H1 (cell line): ENCODE measurements at regions not wholly inside any gene's neighbourhood (a gene's known extent, or its start where the extent isn't known, plus 50 kb on each side); places are given as distances from the start of the nearest gene placed in this dataset.

ENCODE experiments used
- CTCF ChIA-PET: fragments of 300-600 bp; sonication (Branson Sonifier 250); formaldehyde crosslinking; loops from one replicate; lab custom pipeline; 2021; ENCODE audit not compliant: partially characterized antibody; lab: Charles Lee
- POLR2A ChIA-PET: fragments of 300-600 bp; sonication (Branson Sonifier 250); formaldehyde crosslinking; loops from one replicate; lab custom pipeline; 2021; ENCODE audit warnings: inconsistent platforms; ENCODE audit not compliant: partially characterized antibody; lab: Charles Lee
- DNase-seq, 2 experiments: peaks; one replicate each; pipeline versions ENCODE4 v3.0.0 to v3.0.0-alpha.2; 2010 to 2022; ENCODE audit warnings: low spot score in 2 of 2, low read depth in 1 of 2, mixed read lengths in 1 of 2
- FAIRE-seq: peaks from 2 replicates; lab custom pipeline; 2011; peaks lifted over from hg19 to GRCh38; lab: Jason Lieb, UNC
- H2AFZ ChIP-seq: 2 replicates; pipeline ENCODE4 v1.8.1; 2012; ENCODE audit warnings: low read length, inconsistent platforms
- H2AK5ac ChIP-seq: 2 replicates; pipeline ENCODE4 v1.6.1; 2013; ENCODE audit warnings: low read depth, low read length
- H2BK120ac ChIP-seq: replicated peaks from 2 replicates; pipeline ENCODE3; 2013; ENCODE audit warnings: low read depth, low read length, inconsistent platforms
- H2BK12ac ChIP-seq: 2 replicates; pipeline ENCODE4 v1.6.1; 2013; ENCODE audit warnings: low read depth, low read length
- H2BK15ac ChIP-seq: 2 replicates; pipeline ENCODE4 v1.6.1; 2013; ENCODE audit warnings: low read length
- H2BK20ac ChIP-seq: 2 replicates; pipeline ENCODE4 v1.6.1; 2013; ENCODE audit warnings: low read length
- H2BK5ac ChIP-seq: 2 replicates; pipeline ENCODE4 v1.6.1; 2013; ENCODE audit warnings: low read depth, low read length
- H3K14ac ChIP-seq: 2 replicates; pipeline ENCODE4 v1.6.1; 2013; ENCODE audit warnings: inconsistent platforms; ENCODE audit not compliant: insufficient read length
- H3K18ac ChIP-seq: 2 replicates; pipeline ENCODE4 v1.6.1; 2013; ENCODE audit warnings: low read length; ENCODE audit errors: extremely low read depth
- H3K23ac ChIP-seq: 2 replicates; pipeline ENCODE4 v1.6.1; 2013; ENCODE audit warnings: inconsistent platforms; ENCODE audit not compliant: insufficient read length
- H3K23me2 ChIP-seq: 2 replicates; pipeline ENCODE4 v1.6.1; 2013; ENCODE audit warnings: low read depth, low read length
- H3K27ac ChIP-seq: 2 replicates; pipeline ENCODE4 v1.6.1; 2011; ENCODE audit warnings: low read depth, low read length, inconsistent platforms
- H3K27me3 ChIP-seq, 4 experiments: replicated peaks in 1 of 4; 1 replicate in 1 of 4; 2 replicates in 3 of 4; pipeline versions ENCODE4 v1.6.1 to v1.8.1; 2011 to 2013; ENCODE audit warnings: low read length in 3 of 4, mild to moderate bottlenecking in 3 of 4, inconsistent platforms in 2 of 4, mixed read lengths in 2 of 4, moderate library complexity in 1 of 4; ENCODE audit not compliant: control insufficient read depth in 3 of 4, insufficient read depth in 3 of 4; ENCODE audit errors: extremely low read depth in 1 of 4
- H3K36me3 ChIP-seq, 4 experiments: 2 replicates each; pipeline versions ENCODE4 v1.6.1 to v1.8.1; 2011 to 2013; ENCODE audit warnings: mild to moderate bottlenecking in 4 of 4, low read length in 3 of 4, moderate library complexity in 2 of 4, control low read depth in 1 of 4, inconsistent platforms in 1 of 4; ENCODE audit not compliant: insufficient read depth in 4 of 4, control insufficient read depth in 2 of 4
- H3K4ac ChIP-seq: replicated peaks from 2 replicates; pipeline ENCODE3; 2013; ENCODE audit warnings: low read length, low read depth, mixed read lengths, inconsistent platforms; ENCODE audit not compliant: insufficient read length
- H3K4me1 ChIP-seq, 4 experiments: replicated peaks in 1 of 4; 1 replicate in 1 of 4; 2 replicates in 3 of 4; pipeline versions ENCODE4 v1.6.1 to v1.8.1; 2011 to 2013; ENCODE audit warnings: low read length in 3 of 4, inconsistent platforms in 2 of 4, mixed read lengths in 1 of 4; ENCODE audit not compliant: insufficient read depth in 4 of 4, control insufficient read depth in 3 of 4
- H3K4me2 ChIP-seq, 2 experiments: 2 replicates each; pipeline versions ENCODE4 v1.6.1 to v1.8.1; 2011 to 2013; ENCODE audit warnings: low read depth in 2 of 2, low read length in 2 of 2, control low read depth in 1 of 2, inconsistent platforms in 1 of 2, mild to moderate bottlenecking in 1 of 2; ENCODE audit not compliant: insufficient read depth in 1 of 2
- H3K4me3 ChIP-seq, 4 experiments: fragments of 200-600, 300-600 bp in 1 of 4; sonication (generic), shearing (Covaris generic), sonication (Bioruptor Twin) in 1 of 4; 2 replicates each; pipeline versions ENCODE4 v1.5.1 to v1.8.1; 2011 to 2016; ENCODE audit warnings: low read length in 4 of 4, low read depth in 3 of 4, control low read depth in 2 of 4, inconsistent platforms in 2 of 4, mild to moderate bottlenecking in 2 of 4, mixed read lengths in 1 of 4, moderate library complexity in 1 of 4; ENCODE audit not compliant: insufficient read depth in 2 of 4; ENCODE audit errors: extremely low read depth in 1 of 4
- H3K56ac ChIP-seq: replicated peaks from 2 replicates; pipeline ENCODE3; 2013; ENCODE audit warnings: low read depth, mild to moderate bottlenecking, mixed read lengths, low read length, inconsistent platforms; ENCODE audit not compliant: insufficient read length
- H3K79me1 ChIP-seq: 2 replicates; pipeline ENCODE4 v1.6.1; 2013; ENCODE audit warnings: low read depth, low read length, control low read depth
- H3K79me2 ChIP-seq, 2 experiments: 2 replicates each; pipeline versions ENCODE4 v1.6.1 to v1.8.1; 2012 to 2013; ENCODE audit warnings: low read length in 2 of 2, mild to moderate bottlenecking in 2 of 2, inconsistent platforms in 1 of 2; ENCODE audit not compliant: insufficient read depth in 2 of 2, control insufficient read depth in 1 of 2
- H3K9ac ChIP-seq, 4 experiments: replicated peaks in 1 of 4; 1 replicate in 1 of 4; 2 replicates in 3 of 4; pipeline versions ENCODE4 v1.6.1 to v1.8.1; 2011 to 2013; ENCODE audit warnings: low read depth in 3 of 4, low read length in 3 of 4, control low read depth in 2 of 4, mild to moderate bottlenecking in 2 of 4, moderate library complexity in 2 of 4, inconsistent platforms in 1 of 4; ENCODE audit errors: extremely low read depth in 1 of 4
- H3K9me3 ChIP-seq, 2 experiments: 2 replicates each; pipeline versions ENCODE4 v1.6.1 to v1.8.1; 2012 to 2013; ENCODE audit warnings: mild to moderate bottlenecking in 2 of 2, moderate library complexity in 2 of 2, control low read depth in 1 of 2, inconsistent platforms in 1 of 2, low read depth in 1 of 2, low read length in 1 of 2, mixed read lengths in 1 of 2; ENCODE audit not compliant: insufficient read depth in 2 of 2
- H4K20me1 ChIP-seq, 2 experiments: replicated peaks in 1 of 2; 2 replicates each; pipeline versions ENCODE3 to v1.8.1; 2011 to 2013; ENCODE audit warnings: inconsistent platforms in 2 of 2, low read length in 2 of 2, mild to moderate bottlenecking in 1 of 2; ENCODE audit not compliant: insufficient read depth in 2 of 2, control insufficient read depth in 1 of 2
- H4K5ac ChIP-seq: 2 replicates; pipeline ENCODE4 v1.6.1; 2013; ENCODE audit warnings: low read length, low read depth, mixed read lengths, inconsistent platforms; ENCODE audit not compliant: insufficient read length
- H4K8ac ChIP-seq: 2 replicates; pipeline ENCODE4 v1.8.0; 2013; ENCODE audit warnings: mild to moderate bottlenecking, moderate library complexity, low read length, inconsistent platforms; ENCODE audit not compliant: insufficient read depth; ENCODE audit errors: extremely low read depth
- H4K91ac ChIP-seq: replicated peaks from 2 replicates; pipeline ENCODE3; 2013; ENCODE audit warnings: low read length, mixed read lengths, inconsistent platforms; ENCODE audit not compliant: insufficient read length
- BCL11A ChIP-seq, 2 experiments: IDR thresholded peaks; one replicate each; pipeline ENCODE4 v1.6.1; 2011; ENCODE audit warnings: low read depth in 2 of 2, low read length in 2 of 2, mild to moderate bottlenecking in 2 of 2
- EP300 ChIP-seq, 2 experiments: IDR thresholded peaks; 1 replicate in 1 of 2; 2 replicates in 1 of 2; pipeline ENCODE4 v1.6.1; 2011 to 2012; ENCODE audit warnings: low read depth in 2 of 2, low read length in 2 of 2, mild to moderate bottlenecking in 2 of 2, borderline replicate concordance in 1 of 2, inconsistent platforms in 1 of 2, moderate library complexity in 1 of 2
- GABPA ChIP-seq: IDR thresholded peaks from 2 replicates; pipeline ENCODE4 v1.6.1; 2011; ENCODE audit warnings: mild to moderate bottlenecking, low read length, moderate library complexity, borderline replicate concordance; ENCODE audit not compliant: insufficient read depth
- GTF2F1 ChIP-seq: IDR thresholded peaks from 2 replicates; pipeline ENCODE4 v1.6.1; 2012; ENCODE audit warnings: low read depth, low read length, improper control_type of control experiment, borderline replicate concordance
- HDAC2 ChIP-seq, 2 experiments: fragments of 300-600 bp in 1 of 2; sonication (generic) in 1 of 2; IDR thresholded peaks; 2 replicates each; pipeline ENCODE4 v1.6.1; 2011 to 2012; ENCODE audit warnings: low read depth in 2 of 2, low read length in 2 of 2, mild to moderate bottlenecking in 2 of 2, moderate library complexity in 2 of 2, borderline replicate concordance in 1 of 2, inconsistent platforms in 1 of 2
- HDAC6 ChIP-seq: IDR thresholded peaks from one replicate; pipeline ENCODE4 v1.7.1; 2012; ENCODE audit warnings: low read depth, mild to moderate bottlenecking, inconsistent platforms, low read length, moderate library complexity
- KDM1A ChIP-seq: fragments of 200-600, 300-600 bp; sonication (generic); IDR thresholded peaks from 2 replicates; pipeline ENCODE4 v1.7.1; 2016; ENCODE audit warnings: mild to moderate bottlenecking, low read length, borderline replicate concordance
- KDM5A ChIP-seq: fragments of 200-600 bp; IDR thresholded peaks from 2 replicates; pipeline ENCODE4 v1.7.1; 2012; ENCODE audit warnings: mild to moderate bottlenecking, low read length, inconsistent platforms, mixed read lengths
- PHF8 ChIP-seq: fragments of 200-600 bp; sonication (generic); conservative IDR thresholded peaks from 2 replicates; pipeline ENCODE4 v1.7.1; 2012; ENCODE audit warnings: low read depth, mild to moderate bottlenecking, inconsistent platforms, low read length, moderate library complexity
- SIX5 ChIP-seq: IDR thresholded peaks from 2 replicates; pipeline ENCODE4 v1.6.1; 2011; ENCODE audit warnings: mild to moderate bottlenecking, low read depth, low read length
- SP4 ChIP-seq: IDR thresholded peaks from 2 replicates; pipeline ENCODE4 v1.6.1; 2012; ENCODE audit warnings: low read length, inconsistent platforms
- WGBS, 2 experiments: shearing (Covaris generic) in 1 of 2; methylation state at CpG; one replicate each; pipeline versions ENCODE4 v1.1.6 to v1.1.7; 2013 to 2015; ENCODE audit warnings: low lambda C conversion rate in 2 of 2, mixed read lengths in 2 of 2, inconsistent platforms in 1 of 2, low coverage in 1 of 2, missing lambda C conversion rate in 1 of 2; ENCODE audit not compliant: insufficient replicate concordance in 2 of 2, insufficient coverage in 1 of 2, insufficient read length in 1 of 2; ENCODE audit errors: extremely low coverage in 1 of 2, missing lambda C conversion rate in 1 of 2; 5-methylcytosine and 5-hydroxymethylcytosine counted together

- Histone ChIP-seq H2BK5ac (no peak overlapping the region), H4K5ac (no peak overlapping the region), H4K20me1 (peaks cover 2 to 4% of the 10 kb centered on the region in 2 experiments), H3K14ac (no peak overlapping the region), H4K91ac (peak overlapping the region; percentile 54), H3K9me3 (peaks cover 0 to 8% of the 10 kb centered on the region in 2 experiments; a peak in 1 of 4 replicates), H3K4me2 (no peak overlapping the region), H2BK20ac (no peak overlapping the region), H2AK5ac (no peak overlapping the region), H3K23ac (no peak overlapping the region), H2BK120ac (no peak overlapping the region), H3K36me3 (no peaks in the 10 kb centered on the region), H3K4me3 (no peak overlapping the region), H3K79me2 (no peaks in the 10 kb centered on the region), H3K27ac (no peak overlapping the region), H3K27me3 (no peaks in the 10 kb centered on the region), H3K4ac (no peak overlapping the region), H3K18ac (no peak overlapping the region), H2BK12ac (peak overlapping the region; percentile 60), H3K56ac (no peak overlapping the region), H4K8ac (peak overlapping the region; percentile 92; the same call in 1 of the 2 replicates), H2BK15ac (no peak overlapping the region; the same call in 1 of the 2 replicates), H2AFZ (no peak overlapping the region), H3K9ac (no peak overlapping the region), H3K79me1 (0 out of 2 replicates have a peak, but pooled peaks cover 2% of the 10 kb centered on the region), H3K4me1 (peaks cover 0 to 12% (median 4%) of the 10 kb centered on the region in 4 experiments; a peak in 1 of 7 replicates), H3K23me2 (no peaks in the 10 kb centered on the region)
- ChIA-PET POLR2A (interaction anchor here (1.3 kb wide), 1 partner anchor 78 kb away, joined by 3 read pairs; no protein-coding TSS in a partner anchor), CTCF (interaction anchor here (0.7 to 2.4 kb wide), 7 partner anchors 9 to 288 kb away, joined by 3 to 11 read pairs (median 3); no protein-coding TSS in a partner anchor)
- no peak for FAIRE-seq
- no peak for DNase-seq
- 82% methylated on average over 22 of the region's 31 CpGs; no CpG with 5 or more reads in 1 of the 2 experiments for WGBS, 2 experiments
- TF ChIP-seq HDAC6 (no peak), SP4 (no peak), GTF2F1 (no peak), BCL11A (IDR thresholded peaks at IDR 0.05; ENCODE audit: low read depth in 2 of 2, low read length in 2 of 2) (no peak), KDM5A (no peak), HDAC2 (IDR thresholded peaks at IDR 0.05; ENCODE audit: borderline replicate concordance in 1 of 2, low read depth in 2 of 2, low read length in 2 of 2) (no peak), KDM1A (no peak), GABPA (no peak), EP300 (IDR thresholded peaks at IDR 0.05; ENCODE audit: borderline replicate concordance in 1 of 2, low read depth in 2 of 2, low read length in 2 of 2) (no peak), SIX5 (no peak), PHF8 (no peak)
Measured at GRCh38 chr22:48717883-48718817, 1109.5 kb downstream of the BRD1 start.
